ENCODE measurements at regions not wholly inside any gene's neighbourhood (a gene's known extent, or its start where the extent isn't known, plus 50 kb on each side); places are given as distances from the start of the nearest gene placed in this dataset.
A peak's percentile ranks its signal among the peaks of the same experiment; 100 is the strongest.

- DNase-seq (ENCODE audit: low read depth in 1 of 2, low spot score in 1 of 2): no peak
- no peaks in the 10 kb centered on the region for H3K27me3 ChIP-seq
- H3K9me3 ChIP-seq (ENCODE audit: low read depth): no peaks in the 10 kb centered on the region
- no peak for TF ChIP-seq CTCF (IDR thresholded peaks at IDR 0.05; ENCODE audit: low read depth, low read length)
- no peaks in the 10 kb centered on the region for H3K36me3 ChIP-seq
- no peaks in the 10 kb centered on the region for H3K4me1 ChIP-seq (ENCODE audit: low read depth)
- H3K27ac ChIP-seq: no peak overlapping the region
- no peak overlapping the region for H3K4me3 ChIP-seq
These were observed 178.7 kb upstream of the FAM98A start for GRCh38 chr2:33777786-33778185.

GRCh38 chr2:33775306-33775705, 176.2 kb upstream of the FAM98A start:
- no peak overlapping the region for H3K27ac ChIP-seq
- no peak for TF ChIP-seq CTCF (IDR thresholded peaks at IDR 0.05; ENCODE audit: low read depth, low read length)
- H3K4me3 ChIP-seq: no peak overlapping the region
- no peak for DNase-seq (ENCODE audit: low read depth in 1 of 2, low spot score in 1 of 2)
- no peaks in the 10 kb centered on the region for H3K27me3 ChIP-seq
- H3K36me3 ChIP-seq: no peaks in the 10 kb centered on the region
- no peaks in the 10 kb centered on the region for H3K4me1 ChIP-seq (ENCODE audit: low read depth)
- H3K9me3 ChIP-seq (ENCODE audit: low read depth): no peaks in the 10 kb centered on the region

GRCh38 chr2:33770023-33770422, 170.9 kb upstream of the FAM98A start:
- Histone ChIP-seq H3K27me3 (no peaks in the 10 kb centered on the region), H3K9me3 (ENCODE audit: low read depth) (no peaks in the 10 kb centered on the region), H3K4me3 (no peak overlapping the region), H3K4me1 (ENCODE audit: low read depth) (no peaks in the 10 kb centered on the region), H3K36me3 (no peaks in the 10 kb centered on the region), H3K27ac (no peak overlapping the region)
- no peak for DNase-seq (ENCODE audit: low read depth in 1 of 2, low spot score in 1 of 2)
- TF ChIP-seq CTCF (IDR thresholded peaks at IDR 0.05; ENCODE audit: low read depth, low read length): no peak

- H3K27ac ChIP-seq: no peak overlapping the region
- no peaks in the 10 kb centered on the region for H3K36me3 ChIP-seq
- no peaks in the 10 kb centered on the region for H3K27me3 ChIP-seq
- H3K4me1 ChIP-seq (ENCODE audit: low read depth): no peaks in the 10 kb centered on the region
- TF ChIP-seq CTCF (IDR thresholded peaks at IDR 0.05; ENCODE audit: low read depth, low read length): no peak
- H3K9me3 ChIP-seq (ENCODE audit: low read depth): no peaks in the 10 kb centered on the region
- no peak for DNase-seq (ENCODE audit: low read depth in 1 of 2, low spot score in 1 of 2)
- H3K4me3 ChIP-seq: no peak overlapping the region
These were observed 167.1 kb upstream of the FAM98A start for GRCh38 chr2:33766175-33766574.

- Histone ChIP-seq H3K4me3 (no peak overlapping the region), H3K36me3 (no peaks in the 10 kb centered on the region), H3K27me3 (no peaks in the 10 kb centered on the region), H3K9me3 (ENCODE audit: low read depth) (no peaks in the 10 kb centered on the region), H3K27ac (peak overlapping the region; percentile 16), H3K4me1 (ENCODE audit: low read depth) (no peaks in the 10 kb centered on the region)
- TF ChIP-seq CTCF (IDR thresholded peaks at IDR 0.05; ENCODE audit: low read depth, low read length): no peak
- peak in 1 of 2 donors; percentile 68 for DNase-seq (ENCODE audit: low read depth in 1 of 2, low spot score in 1 of 2)
These were observed 166.0 kb upstream of the FAM98A start for GRCh38 chr2:33765122-33765521.

GRCh38 chr2:33764551-33764950, 165.5 kb upstream of the FAM98A start:
- Histone ChIP-seq H3K36me3 (no peaks in the 10 kb centered on the region), H3K27ac (peak overlapping the region; percentile 16)

More at GRCh38 chr2:33764551-33764950, 165.5 kb upstream of the FAM98A start:
- Histone ChIP-seq H3K4me3 (no peak overlapping the region), H3K27me3 (no peaks in the 10 kb centered on the region), H3K9me3 (ENCODE audit: low read depth) (no peaks in the 10 kb centered on the region), H3K4me1 (ENCODE audit: low read depth) (no peaks in the 10 kb centered on the region)
- DNase-seq (ENCODE audit: low read depth in 1 of 2, low spot score in 1 of 2): no peak
- TF ChIP-seq CTCF (IDR thresholded peaks at IDR 0.05; ENCODE audit: low read depth, low read length): no peak
